ENCODE measurements at regions not wholly inside any gene's neighbourhood (a gene's known extent, or its start where the extent isn't known, plus 50 kb on each side); places are given as distances from the start of the nearest gene placed in this dataset.

- H3K36me3 ChIP-seq (ENCODE audit: control insufficient read depth in 2 of 2, extremely low read depth in 1 of 2, insufficient read depth in 2 of 2, low read length in 2 of 2): no peaks in the 10 kb centered on the region
- H3K9ac ChIP-seq (ENCODE audit: control insufficient read depth, extremely low read depth, insufficient read depth, low read length): no peak overlapping the region
- no peak overlapping the region for H3K4me2 ChIP-seq (ENCODE audit: control insufficient read depth, extremely low read depth, insufficient read depth, low read depth, low read length)
- H3K4me3 ChIP-seq (ENCODE audit: control insufficient read depth in 2 of 3, extremely low read depth in 1 of 3, insufficient read depth in 2 of 3, low read depth in 1 of 3, low read length in 3 of 3): no peak overlapping the region
- no peaks in the 10 kb centered on the region for H3K4me1 ChIP-seq (ENCODE audit: control insufficient read depth, extremely low read depth, insufficient read depth, low read length)
- H3K27ac ChIP-seq (ENCODE audit: control insufficient read depth, insufficient read depth, low read length): no peak overlapping the region
- dilution Hi-C loops (cut with MboI; ENCODE audit: extremely low pct_ligation_motif_present, low sequenced_read_pairs): no loop called here
- H3K9me3 ChIP-seq (ENCODE audit: control insufficient read depth, low read depth, low read length): no peaks in the 10 kb centered on the region
- DNase-seq (ENCODE audit: low read depth, low spot score) (no peak), FAIRE-seq (no peak)
- H4K20me1 ChIP-seq (ENCODE audit: control insufficient read depth, extremely low read depth, insufficient read depth, low read length): no peaks in the 10 kb centered on the region
- H3K27me3 ChIP-seq (ENCODE audit: control insufficient read depth, extremely low read depth, insufficient read depth, low read length): no peaks in the 10 kb centered on the region
- no peaks in the 10 kb centered on the region for H3K9me1 ChIP-seq (ENCODE audit: control insufficient read depth, extremely low read depth, insufficient read depth, low read length)
- H3K79me2 ChIP-seq (ENCODE audit: control insufficient read depth, insufficient read depth, low read length): no peaks in the 10 kb centered on the region
- H2AFZ ChIP-seq (ENCODE audit: control insufficient read depth, low read length): no peak overlapping the region
- TF ChIP-seq, protein P1, sequence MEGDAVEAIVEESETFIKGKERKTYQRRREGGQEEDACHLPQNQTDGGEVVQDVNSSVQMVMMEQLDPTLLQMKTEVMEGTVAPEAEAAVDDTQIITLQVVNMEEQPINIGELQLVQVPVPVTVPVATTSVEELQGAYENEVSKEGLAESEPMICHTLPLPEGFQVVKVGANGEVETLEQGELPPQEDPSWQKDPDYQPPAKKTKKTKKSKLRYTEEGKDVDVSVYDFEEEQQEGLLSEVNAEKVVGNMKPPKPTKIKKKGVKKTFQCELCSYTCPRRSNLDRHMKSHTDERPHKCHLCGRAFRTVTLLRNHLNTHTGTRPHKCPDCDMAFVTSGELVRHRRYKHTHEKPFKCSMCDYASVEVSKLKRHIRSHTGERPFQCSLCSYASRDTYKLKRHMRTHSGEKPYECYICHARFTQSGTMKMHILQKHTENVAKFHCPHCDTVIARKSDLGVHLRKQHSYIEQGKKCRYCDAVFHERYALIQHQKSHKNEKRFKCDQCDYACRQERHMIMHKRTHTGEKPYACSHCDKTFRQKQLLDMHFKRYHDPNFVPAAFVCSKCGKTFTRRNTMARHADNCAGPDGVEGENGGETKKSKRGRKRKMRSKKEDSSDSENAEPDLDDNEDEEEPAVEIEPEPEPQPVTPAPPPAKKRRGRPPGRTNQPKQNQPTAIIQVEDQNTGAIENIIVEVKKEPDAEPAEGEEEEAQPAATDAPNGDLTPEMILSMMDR (optimal IDR thresholded peaks at IDR 0.05 in 1 of 3, IDR thresholded peaks at IDR 0.05 in 1 of 3, conservative IDR thresholded peaks at IDR 0.05 in 1 of 3; ENCODE audit: extremely low read depth in 1 of 3, insufficient read depth in 2 of 3, low read length in 3 of 3): no peak
- no peak for TF ChIP-seq EZH2 (IDR thresholded peaks at IDR 0.05; ENCODE audit: low read length)
Measured at GRCh38 chr16:5305023-5305422, 207.4 kb upstream of the EEF2KMT start.

- H4K20me1 ChIP-seq (ENCODE audit: control insufficient read depth, extremely low read depth, insufficient read depth, low read length): no peaks in the 10 kb centered on the region
- H2AFZ ChIP-seq (ENCODE audit: control insufficient read depth, low read length): no peak overlapping the region
- H3K4me3 ChIP-seq (ENCODE audit: control insufficient read depth in 2 of 3, extremely low read depth in 1 of 3, insufficient read depth in 2 of 3, low read depth in 1 of 3, low read length in 3 of 3): no peak overlapping the region
- no peaks in the 10 kb centered on the region for H3K36me3 ChIP-seq (ENCODE audit: control insufficient read depth in 2 of 2, extremely low read depth in 1 of 2, insufficient read depth in 2 of 2, low read length in 2 of 2)
- no peak overlapping the region for H3K4me2 ChIP-seq (ENCODE audit: control insufficient read depth, extremely low read depth, insufficient read depth, low read depth, low read length)
- H3K27ac ChIP-seq (ENCODE audit: control insufficient read depth, insufficient read depth, low read length): no peak overlapping the region
- TF ChIP-seq, protein P1 (optimal IDR thresholded peaks at IDR 0.05 in 1 of 3, IDR thresholded peaks at IDR 0.05 in 1 of 3, conservative IDR thresholded peaks at IDR 0.05 in 1 of 3; ENCODE audit: extremely low read depth in 1 of 3, insufficient read depth in 2 of 3, low read length in 3 of 3): no peak
- no peak for TF ChIP-seq EZH2 (IDR thresholded peaks at IDR 0.05; ENCODE audit: low read length)
- no peaks in the 10 kb centered on the region for H3K4me1 ChIP-seq (ENCODE audit: control insufficient read depth, extremely low read depth, insufficient read depth, low read length)
- DNase-seq (ENCODE audit: low read depth, low spot score) (no peak), FAIRE-seq (no peak)
- no peaks in the 10 kb centered on the region for H3K79me2 ChIP-seq (ENCODE audit: control insufficient read depth, insufficient read depth, low read length)
- no peaks in the 10 kb centered on the region for H3K9me3 ChIP-seq (ENCODE audit: control insufficient read depth, low read depth, low read length)
- H3K9me1 ChIP-seq (ENCODE audit: control insufficient read depth, extremely low read depth, insufficient read depth, low read length): no peaks in the 10 kb centered on the region
- dilution Hi-C loops (cut with MboI; ENCODE audit: extremely low pct_ligation_motif_present, low sequenced_read_pairs): no loop called here
- H3K9ac ChIP-seq (ENCODE audit: control insufficient read depth, extremely low read depth, insufficient read depth, low read length): no peak overlapping the region
- H3K27me3 ChIP-seq (ENCODE audit: control insufficient read depth, extremely low read depth, insufficient read depth, low read length): no peaks in the 10 kb centered on the region
Measured at GRCh38 chr16:5302372-5303114, 204.9 kb upstream of the EEF2KMT start.

All from keratinocyte (primary cell).